Thyroid gland (tissue), 4 donors: ENCODE measurements at regions not wholly inside any gene's neighbourhood (a gene's known extent, or its start where the extent isn't known, plus 50 kb on each side); places are given as distances from the start of the nearest gene placed in this dataset.

Experiments
- DNase-seq, 2 donors: peaks; one replicate each; pipeline ENCODE4 v3.0.0-alpha.2; 2019
- H3K27ac ChIP-seq, 3 donors: fragments of 200-600 bp; sonication (generic); 1 replicate in 2 of 3; 2 replicates in 1 of 3; pipeline ENCODE4 v1.5.1; 2016 to 2019; ENCODE audit warnings: mild to moderate bottlenecking in 1 of 3, moderate library complexity in 1 of 3
- H3K27me3 ChIP-seq: fragments of 200-600 bp; sonication (generic); one replicate; pipeline ENCODE4 v1.5.1; 2019
- H3K36me3 ChIP-seq, 2 donors: fragments of 200-600 bp; sonication (generic); one replicate each; pipeline ENCODE4 v1.5.1; 2016 to 2019
- H3K4me1 ChIP-seq, 2 donors: fragments of 200-600 bp; sonication (generic); one replicate each; pipeline ENCODE4 v1.5.1; 2017 to 2019
- H3K4me3 ChIP-seq, 3 donors: fragments of 200-600 bp; sonication (generic); replicated peaks in 1 of 3; 1 replicate in 2 of 3; 2 replicates in 1 of 3; pipeline ENCODE4 v1.5.1; 2016; ENCODE audit warnings: mild to moderate bottlenecking in 1 of 3
- H3K9me3 ChIP-seq: fragments of 200-600 bp; sonication (generic); one replicate; pipeline ENCODE4 v1.5.1; 2017
- POLR2A ChIP-seq, 2 donors: fragments of 450-650 bp; IDR thresholded peaks; one replicate each; pipeline ENCODE4 v1.6.1; 2017; ENCODE audit warnings: antibody characterized with exemption in 2 of 2, mild to moderate bottlenecking in 2 of 2, moderate library complexity in 1 of 2
- WGBS, 2 donors: methylation state at CpG; one replicate each; pipeline ENCODE4 v1.1.5; 2017; 5-methylcytosine and 5-hydroxymethylcytosine counted together
- intact Hi-C: fragments of 100-400 bp; cut with DNase I; formaldehyde crosslinking; loops from one replicate; pipeline ENCODE4 v1.15.1; 2023
- TF ChIP-seq, protein P1 (sequence below), 6 experiments: fragments of 200-600 bp in 3 of 6; fragments of 450-650 bp in 3 of 6; sonication (generic) in 3 of 6; IDR thresholded peaks; one replicate each; pipeline ENCODE4 v1.5.1; 2016 to 2019; ENCODE audit warnings: antibody characterized with exemption in 6 of 6, mild to moderate bottlenecking in 2 of 6, inconsistent platforms in 1 of 6, moderate library complexity in 1 of 6

- H3K4me1 ChIP-seq: peaks cover 0 to 12% of the 10 kb centered on the region in 2 donors
- intact Hi-C loops: no loop called here
- TF ChIP-seq POLR2A (IDR thresholded peaks at IDR 0.05): no peak
- TF ChIP-seq, protein P1, sequence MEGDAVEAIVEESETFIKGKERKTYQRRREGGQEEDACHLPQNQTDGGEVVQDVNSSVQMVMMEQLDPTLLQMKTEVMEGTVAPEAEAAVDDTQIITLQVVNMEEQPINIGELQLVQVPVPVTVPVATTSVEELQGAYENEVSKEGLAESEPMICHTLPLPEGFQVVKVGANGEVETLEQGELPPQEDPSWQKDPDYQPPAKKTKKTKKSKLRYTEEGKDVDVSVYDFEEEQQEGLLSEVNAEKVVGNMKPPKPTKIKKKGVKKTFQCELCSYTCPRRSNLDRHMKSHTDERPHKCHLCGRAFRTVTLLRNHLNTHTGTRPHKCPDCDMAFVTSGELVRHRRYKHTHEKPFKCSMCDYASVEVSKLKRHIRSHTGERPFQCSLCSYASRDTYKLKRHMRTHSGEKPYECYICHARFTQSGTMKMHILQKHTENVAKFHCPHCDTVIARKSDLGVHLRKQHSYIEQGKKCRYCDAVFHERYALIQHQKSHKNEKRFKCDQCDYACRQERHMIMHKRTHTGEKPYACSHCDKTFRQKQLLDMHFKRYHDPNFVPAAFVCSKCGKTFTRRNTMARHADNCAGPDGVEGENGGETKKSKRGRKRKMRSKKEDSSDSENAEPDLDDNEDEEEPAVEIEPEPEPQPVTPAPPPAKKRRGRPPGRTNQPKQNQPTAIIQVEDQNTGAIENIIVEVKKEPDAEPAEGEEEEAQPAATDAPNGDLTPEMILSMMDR (IDR thresholded peaks at IDR 0.05): no peak
- H3K36me3 ChIP-seq: no peaks in the 10 kb centered on the region
- DNase-seq: no peak
- H3K27ac ChIP-seq: peak overlapping the region in 1 of 3 donors; percentile 56
- no peaks in the 10 kb centered on the region for H3K27me3 ChIP-seq
- no peaks in the 10 kb centered on the region for H3K9me3 ChIP-seq
- 93 to 95% methylated on average over 10 of the region's 10 CpGs for WGBS, 2 donors
- H3K4me3 ChIP-seq: no peak overlapping the region
Observed at GRCh38 chr17:31595666-31596381, 204.3 kb downstream of the RAB11FIP4 start.

- no peaks in the 10 kb centered on the region for H3K27me3 ChIP-seq
- TF ChIP-seq, protein P1 (IDR thresholded peaks at IDR 0.05): no peak
- no peak for TF ChIP-seq POLR2A (IDR thresholded peaks at IDR 0.05)
- DNase-seq: no peak
- no peaks in the 10 kb centered on the region for H3K36me3 ChIP-seq
- H3K27ac ChIP-seq: no peak overlapping the region
- no peak overlapping the region for H3K4me3 ChIP-seq
- H3K4me1 ChIP-seq: peaks cover 0 to 12% of the 10 kb centered on the region in 2 donors
- H3K9me3 ChIP-seq: no peaks in the 10 kb centered on the region
- intact Hi-C loops: no loop called here
- WGBS, 2 donors: 82 to 94% methylated on average over 2 of the region's 2 CpGs
Observed at GRCh38 chr17:31595076-31595475, 203.6 kb downstream of the RAB11FIP4 start.

- no peaks in the 10 kb centered on the region for H3K27me3 ChIP-seq
- no peak for TF ChIP-seq POLR2A (IDR thresholded peaks at IDR 0.05)
- TF ChIP-seq, protein P1 (IDR thresholded peaks at IDR 0.05): no peak
- no peak overlapping the region for H3K4me3 ChIP-seq
- H3K36me3 ChIP-seq: no peaks in the 10 kb centered on the region
- no peak overlapping the region for H3K27ac ChIP-seq
- intact Hi-C loops: no loop called here
- WGBS, 2 donors: 94 to 96% methylated on average over 3 of the region's 3 CpGs
- no peak for DNase-seq
- peaks cover 0 to 12% of the 10 kb centered on the region in 2 donors for H3K4me1 ChIP-seq
- no peaks in the 10 kb centered on the region for H3K9me3 ChIP-seq
Observed at GRCh38 chr17:31594416-31594815, 202.9 kb downstream of the RAB11FIP4 start.

DNA sequence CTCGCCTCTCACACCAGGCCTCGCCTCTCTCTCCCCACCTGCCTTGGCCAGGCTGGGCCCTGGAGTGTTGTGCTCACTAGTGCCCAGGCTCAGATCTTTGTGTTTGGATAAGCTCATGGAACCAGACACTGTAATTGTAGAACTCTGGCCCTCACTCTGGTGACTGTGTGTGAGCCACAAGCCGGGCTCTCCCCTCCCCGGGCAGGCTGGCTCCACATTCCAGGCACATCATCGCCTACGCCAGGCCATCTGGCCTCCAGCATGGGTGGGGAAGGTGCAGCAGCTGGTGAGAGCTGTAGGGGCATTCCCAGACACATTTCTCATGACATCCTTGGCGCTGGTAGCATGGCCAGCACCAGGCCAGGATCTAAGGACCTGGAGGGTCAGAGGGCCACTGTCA is 202.3 kb downstream of the RAB11FIP4 start:
- Histone ChIP-seq H3K4me1 (peaks cover 0 to 12% of the 10 kb centered on the region in 2 donors), H3K27ac (no peak overlapping the region), H3K9me3 (no peaks in the 10 kb centered on the region), H3K4me3 (no peak overlapping the region), H3K36me3 (no peaks in the 10 kb centered on the region), H3K27me3 (no peaks in the 10 kb centered on the region)
- no peak for TF ChIP-seq POLR2A (IDR thresholded peaks at IDR 0.05)
- TF ChIP-seq, protein P1 (IDR thresholded peaks at IDR 0.05): no peak
- WGBS, 2 donors: 80 to 81% methylated on average over 6 of the region's 7 CpGs
- no peak for DNase-seq
- intact Hi-C loops: no loop called here

GRCh38 chr17:31591924-31592323 is 200.4 kb downstream of the RAB11FIP4 start:
- Histone ChIP-seq H3K9me3 (no peaks in the 10 kb centered on the region), H3K4me3 (no peak overlapping the region), H3K36me3 (no peaks in the 10 kb centered on the region), H3K27me3 (no peaks in the 10 kb centered on the region), H3K4me1 (peaks cover 0 to 9% of the 10 kb centered on the region in 2 donors), H3K27ac (no peak overlapping the region)
- WGBS, 2 donors: 82 to 100% methylated on average over 2 of the region's 2 CpGs
- intact Hi-C loops: no loop called here
- DNase-seq: no peak
- no peak for TF ChIP-seq POLR2A (IDR thresholded peaks at IDR 0.05)
- TF ChIP-seq, protein P1 (IDR thresholded peaks at IDR 0.05): no peak
